ENCODE measurements at regions not wholly inside any gene's neighbourhood (a gene's known extent, or its start where the extent isn't known, plus 50 kb on each side); places are given as distances from the start of the nearest gene placed in this dataset.

- no peaks in the 10 kb centered on the region for H3K4me1 ChIP-seq (ENCODE audit: insufficient read depth, poor library complexity, severe bottlenecking)
- no peaks in the 10 kb centered on the region for H3K27me3 ChIP-seq (ENCODE audit: insufficient read depth, poor library complexity, severe bottlenecking)
- no peak for TF ChIP-seq CTCF (IDR thresholded peaks at IDR 0.05; ENCODE audit: poor library complexity, severe bottlenecking)
Observed at GRCh38 chrX:42135583-42136228, 212.4 kb upstream of the CASK start.

GRCh38 chrX:42131856-42132255 lies 208.5 kb upstream of the CASK start:
- Histone ChIP-seq H3K4me1 (ENCODE audit: insufficient read depth, poor library complexity, severe bottlenecking) (no peaks in the 10 kb centered on the region), H3K36me3 (ENCODE audit: low read depth) (no peaks in the 10 kb centered on the region), H3K27me3 (ENCODE audit: insufficient read depth, poor library complexity, severe bottlenecking) (no peaks in the 10 kb centered on the region), H3K27ac (ENCODE audit: poor library complexity, severe bottlenecking) (no peak overlapping the region), H3K9me3 (ENCODE audit: severe bottlenecking) (no peaks in the 10 kb centered on the region), H3K4me3 (ENCODE audit: severe bottlenecking) (no peak overlapping the region)
- no peak for DNase-seq (ENCODE audit: low spot score)
- ATAC-seq (ENCODE audit: low read depth), result no peak
- no peak for TF ChIP-seq CTCF (IDR thresholded peaks at IDR 0.05; ENCODE audit: poor library complexity, severe bottlenecking)

More at GRCh38 chrX:42135583-42136228, 212.4 kb upstream of the CASK start:
- H3K9me3 ChIP-seq (ENCODE audit: severe bottlenecking), result no peaks in the 10 kb centered on the region
- no peaks in the 10 kb centered on the region for H3K36me3 ChIP-seq (ENCODE audit: low read depth)
- no peak overlapping the region for H3K4me3 ChIP-seq (ENCODE audit: severe bottlenecking)
- H3K27ac ChIP-seq (ENCODE audit: poor library complexity, severe bottlenecking), result no peak overlapping the region
- DNase-seq (ENCODE audit: low spot score) (no peak), ATAC-seq (ENCODE audit: low read depth) (no peak)

- Histone ChIP-seq H3K4me1 (ENCODE audit: insufficient read depth, poor library complexity, severe bottlenecking) (no peaks in the 10 kb centered on the region), H3K9me3 (ENCODE audit: severe bottlenecking) (no peaks in the 10 kb centered on the region), H3K27ac (ENCODE audit: poor library complexity, severe bottlenecking) (no peak overlapping the region), H3K27me3 (ENCODE audit: insufficient read depth, poor library complexity, severe bottlenecking) (no peaks in the 10 kb centered on the region), H3K36me3 (ENCODE audit: low read depth) (no peaks in the 10 kb centered on the region), H3K4me3 (ENCODE audit: severe bottlenecking) (no peak overlapping the region)
- ATAC-seq (ENCODE audit: low read depth), result no peak
- no peak for DNase-seq (ENCODE audit: low spot score)
- TF ChIP-seq CTCF (IDR thresholded peaks at IDR 0.05; ENCODE audit: poor library complexity, severe bottlenecking), result no peak
Observed at GRCh38 chrX:42129022-42129940, 205.9 kb upstream of the CASK start.

- TF ChIP-seq CTCF (IDR thresholded peaks at IDR 0.05; ENCODE audit: poor library complexity, severe bottlenecking), result no peak
- DNase-seq (ENCODE audit: low spot score), result no peak
- no peaks in the 10 kb centered on the region for H3K4me1 ChIP-seq (ENCODE audit: insufficient read depth, poor library complexity, severe bottlenecking)
- no peak overlapping the region for H3K4me3 ChIP-seq (ENCODE audit: severe bottlenecking)
- H3K27me3 ChIP-seq (ENCODE audit: insufficient read depth, poor library complexity, severe bottlenecking), result no peaks in the 10 kb centered on the region
- ATAC-seq (ENCODE audit: low read depth), result no peak
- no peak overlapping the region for H3K27ac ChIP-seq (ENCODE audit: poor library complexity, severe bottlenecking)
- H3K9me3 ChIP-seq (ENCODE audit: severe bottlenecking), result no peaks in the 10 kb centered on the region
- no peaks in the 10 kb centered on the region for H3K36me3 ChIP-seq (ENCODE audit: low read depth)
Observed at GRCh38 chrX:42128587-42128986, 205.2 kb upstream of the CASK start.

Data from RWPE2 (cell line).